Gastrocnemius medialis (tissue), 4 donors: ENCODE measurements at regions not wholly inside any gene's neighbourhood (a gene's known extent, or its start where the extent isn't known, plus 50 kb on each side); places are given as distances from the start of the nearest gene placed in this dataset.

Experiments
- ATAC-seq, 2 donors: fragments of 150-250 bp; one replicate each; pipeline ENCODE4 v1.9.1; 2016
- DNase-seq, 2 donors: peaks; one replicate each; pipeline ENCODE4 v3.0.0-alpha.2; 2019
- H3K27ac ChIP-seq, 4 donors: fragments of 200-600 bp; sonication (generic); 1 replicate in 1 of 4; 2 replicates in 3 of 4; pipeline ENCODE4 v1.5.1; 2016 to 2018; ENCODE audit warnings: mild to moderate bottlenecking in 2 of 4, moderate library complexity in 1 of 4
- H3K27me3 ChIP-seq, 3 donors: fragments of 200-600 bp; sonication (generic) in 2 of 3; 1 replicate in 1 of 3; 2 replicates in 2 of 3; pipeline versions ENCODE4 v1.5.1 to v1.6.0; 2016 to 2019; ENCODE audit warnings: mild to moderate bottlenecking in 1 of 3, moderate library complexity in 1 of 3
- H3K36me3 ChIP-seq, 2 donors: fragments of 200-600 bp; sonication (generic) in 1 of 2; one replicate each; pipeline ENCODE4 v1.5.1; 2017 to 2018
- H3K4me1 ChIP-seq, 2 donors: fragments of 200-600 bp; sonication (generic) in 1 of 2; one replicate each; pipeline ENCODE4 v1.5.1; 2016 to 2017; ENCODE audit warnings: mild to moderate bottlenecking in 2 of 2
- H3K4me3 ChIP-seq, 4 donors: fragments of 200-600 bp; sonication (generic) in 3 of 4; 1 replicate in 1 of 4; 2 replicates in 3 of 4; pipeline ENCODE4 v1.5.1; 2016 to 2019; ENCODE audit warnings: mild to moderate bottlenecking in 2 of 4
- H3K9me3 ChIP-seq, 3 donors: fragments of 200-600 bp; sonication (generic) in 2 of 3; 1 replicate in 1 of 3; 2 replicates in 2 of 3; pipeline ENCODE4 v1.5.1; 2016 to 2019
- POLR2A ChIP-seq, 2 donors: fragments of 450-650 bp; IDR thresholded peaks; one replicate each; pipeline ENCODE4 v1.6.1; 2017; ENCODE audit warnings: antibody characterized with exemption in 2 of 2, mild to moderate bottlenecking in 2 of 2, moderate library complexity in 2 of 2
- in situ Hi-C, 4 donors: fragments of 200-750 bp; cut with MboI; loops; one replicate each; pipeline versions ENCODE4 v1.15.0 to v1.8.0; 2017; ENCODE audit warnings: low sequenced_read_pairs in 4 of 4
- intact Hi-C: fragments of 100-400 bp; cut with DNase I; formaldehyde crosslinking; loops from one replicate; pipeline ENCODE4 v1.15.1; 2023; ENCODE audit warnings: low total_unique reads
- TF ChIP-seq, protein P1 (sequence below), 5 experiments: fragments of 450-650 bp in 3 of 5; fragments of 200-600 bp in 2 of 5; sonication (generic) in 2 of 5; IDR thresholded peaks in 4 of 5; conservative IDR thresholded peaks in 1 of 5; 1 replicate in 4 of 5; 2 replicates in 1 of 5; pipeline ENCODE4 v1.5.1; 2016 to 2019; ENCODE audit warnings: antibody characterized with exemption in 5 of 5, mild to moderate bottlenecking in 3 of 5, moderate library complexity in 3 of 5

DNA sequence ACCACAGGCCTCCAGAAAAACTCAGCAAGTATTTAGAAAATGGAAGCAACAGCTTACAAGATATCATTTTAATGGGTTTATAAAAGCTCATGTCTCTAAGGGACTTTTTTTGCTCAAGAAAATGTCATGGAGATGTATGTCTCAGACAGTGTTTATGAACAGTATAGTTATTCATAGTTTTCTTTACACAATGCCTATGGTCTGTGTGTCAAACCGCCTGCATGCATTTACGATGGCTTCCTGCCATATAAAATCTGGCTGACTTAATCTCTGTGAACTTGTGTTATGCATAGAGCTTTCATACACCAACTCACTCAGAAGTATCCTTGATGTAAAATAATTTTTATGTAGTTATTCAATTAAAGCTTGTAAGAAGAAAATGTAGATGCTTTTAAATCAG is 1314.2 kb upstream of the LRRTM3 start:
- no peak for DNase-seq
- in situ Hi-C loops, result no loop called here
- TF ChIP-seq, protein P1, sequence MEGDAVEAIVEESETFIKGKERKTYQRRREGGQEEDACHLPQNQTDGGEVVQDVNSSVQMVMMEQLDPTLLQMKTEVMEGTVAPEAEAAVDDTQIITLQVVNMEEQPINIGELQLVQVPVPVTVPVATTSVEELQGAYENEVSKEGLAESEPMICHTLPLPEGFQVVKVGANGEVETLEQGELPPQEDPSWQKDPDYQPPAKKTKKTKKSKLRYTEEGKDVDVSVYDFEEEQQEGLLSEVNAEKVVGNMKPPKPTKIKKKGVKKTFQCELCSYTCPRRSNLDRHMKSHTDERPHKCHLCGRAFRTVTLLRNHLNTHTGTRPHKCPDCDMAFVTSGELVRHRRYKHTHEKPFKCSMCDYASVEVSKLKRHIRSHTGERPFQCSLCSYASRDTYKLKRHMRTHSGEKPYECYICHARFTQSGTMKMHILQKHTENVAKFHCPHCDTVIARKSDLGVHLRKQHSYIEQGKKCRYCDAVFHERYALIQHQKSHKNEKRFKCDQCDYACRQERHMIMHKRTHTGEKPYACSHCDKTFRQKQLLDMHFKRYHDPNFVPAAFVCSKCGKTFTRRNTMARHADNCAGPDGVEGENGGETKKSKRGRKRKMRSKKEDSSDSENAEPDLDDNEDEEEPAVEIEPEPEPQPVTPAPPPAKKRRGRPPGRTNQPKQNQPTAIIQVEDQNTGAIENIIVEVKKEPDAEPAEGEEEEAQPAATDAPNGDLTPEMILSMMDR (IDR thresholded peaks at IDR 0.05 in 4 of 5, conservative IDR thresholded peaks at IDR 0.05 in 1 of 5), result no peak
- no peak for TF ChIP-seq POLR2A (IDR thresholded peaks at IDR 0.05)
- Histone ChIP-seq H3K27ac (no peak overlapping the region), H3K4me1 (no peaks in the 10 kb centered on the region), H3K4me3 (no peak overlapping the region), H3K9me3 (no peaks in the 10 kb centered on the region), H3K36me3 (no peaks in the 10 kb centered on the region), H3K27me3 (no peaks in the 10 kb centered on the region)
- no peak for ATAC-seq
- intact Hi-C loops, result no loop called here

DNA sequence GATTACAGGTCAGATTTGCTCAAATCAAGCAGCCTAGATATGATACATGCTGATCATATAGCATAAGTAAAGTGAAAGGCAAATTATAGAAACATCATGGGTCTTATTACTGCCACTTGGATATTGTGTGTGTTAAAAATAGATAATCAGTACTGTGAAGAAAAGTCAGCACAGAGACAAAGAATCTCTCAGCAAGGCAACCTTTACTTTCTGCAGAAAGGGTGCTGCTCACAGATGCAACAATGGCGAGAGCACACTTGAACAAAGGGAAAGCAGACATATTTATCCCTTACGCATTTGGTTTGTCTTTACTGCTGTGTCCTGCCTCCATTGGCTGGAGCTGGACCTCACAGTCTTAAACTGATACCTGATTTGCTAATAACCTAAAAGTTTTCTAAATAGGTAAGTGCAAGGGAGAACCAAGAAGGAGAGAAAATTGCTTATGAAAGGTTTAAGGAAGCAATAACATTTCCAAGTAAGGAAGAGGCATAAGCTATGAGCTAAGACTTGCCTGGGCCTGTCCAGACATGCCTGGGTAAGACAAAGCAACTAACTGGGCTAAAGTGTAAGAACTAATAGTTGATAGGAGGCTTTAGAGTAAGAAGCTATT is 1310.8 kb upstream of the LRRTM3 start:
- H3K27ac ChIP-seq, result no peak overlapping the region
- intact Hi-C loops (no loop called here), in situ Hi-C loops (no loop called here)
- no peaks in the 10 kb centered on the region for H3K27me3 ChIP-seq
- no peak for ATAC-seq
- DNase-seq, result no peak
- TF ChIP-seq, protein P1 (IDR thresholded peaks at IDR 0.05 in 4 of 5, conservative IDR thresholded peaks at IDR 0.05 in 1 of 5), result no peak
- no peak for TF ChIP-seq POLR2A (IDR thresholded peaks at IDR 0.05)
- H3K4me1 ChIP-seq, result no peaks in the 10 kb centered on the region
- no peaks in the 10 kb centered on the region for H3K9me3 ChIP-seq
- H3K4me3 ChIP-seq, result no peak overlapping the region
- no peaks in the 10 kb centered on the region for H3K36me3 ChIP-seq

DNA sequence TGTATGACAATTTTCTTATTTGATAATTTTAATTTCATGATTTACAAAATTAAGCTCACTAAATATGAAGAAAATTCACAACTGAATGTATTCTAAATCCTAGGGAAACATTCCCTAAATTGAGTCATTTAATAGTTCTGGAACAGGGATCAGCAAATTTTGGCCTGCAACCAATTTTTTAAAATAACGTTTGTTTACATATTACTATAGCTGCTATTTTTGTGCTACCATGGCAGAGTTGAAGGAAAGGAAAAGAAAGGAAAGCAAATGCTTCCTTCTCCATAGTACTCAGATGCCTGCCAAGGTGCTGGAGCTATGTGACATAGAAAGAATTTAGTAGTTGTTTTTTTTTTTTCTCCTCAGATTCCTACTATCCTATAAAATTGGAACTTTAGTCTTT is 1307.7 kb upstream of the LRRTM3 start:
- Histone ChIP-seq H3K27ac (no peak overlapping the region), H3K27me3 (no peaks in the 10 kb centered on the region), H3K4me3 (no peak overlapping the region), H3K9me3 (no peaks in the 10 kb centered on the region), H3K36me3 (no peaks in the 10 kb centered on the region), H3K4me1 (no peaks in the 10 kb centered on the region)
- DNase-seq, result no peak
- no peak for TF ChIP-seq POLR2A (IDR thresholded peaks at IDR 0.05)
- TF ChIP-seq, protein P1 (IDR thresholded peaks at IDR 0.05 in 4 of 5, conservative IDR thresholded peaks at IDR 0.05 in 1 of 5), result no peak
- ATAC-seq, result no peak
- intact Hi-C loops, result no loop called here
- in situ Hi-C loops, result no loop called here

GRCh38 chr10:65620404-65621048 is 1305.3 kb upstream of the LRRTM3 start:
- DNase-seq, result no peak
- no peak overlapping the region for H3K4me3 ChIP-seq
- intact Hi-C loops, result no loop called here
- H3K27me3 ChIP-seq, result no peaks in the 10 kb centered on the region
- no peaks in the 10 kb centered on the region for H3K4me1 ChIP-seq
- in situ Hi-C loops, result no loop called here
- no peak for ATAC-seq
- no peaks in the 10 kb centered on the region for H3K9me3 ChIP-seq
- no peaks in the 10 kb centered on the region for H3K36me3 ChIP-seq
- TF ChIP-seq POLR2A (IDR thresholded peaks at IDR 0.05), result no peak
- TF ChIP-seq, protein P1 (IDR thresholded peaks at IDR 0.05 in 4 of 5, conservative IDR thresholded peaks at IDR 0.05 in 1 of 5), result no peak
- no peak overlapping the region for H3K27ac ChIP-seq
